ENCODE measurements at regions not wholly inside any gene's neighbourhood (a gene's known extent, or its start where the extent isn't known, plus 50 kb on each side); places are given as distances from the start of the nearest gene placed in this dataset.

GRCh38 chr19:27868007-27868406 is 1344.9 kb downstream of the UQCRFS1 start:
- TF ChIP-seq BHLHE40 (IDR thresholded peaks at IDR 0.05; ENCODE audit: low read depth, low read length): no peak
- TF ChIP-seq CTCF (IDR thresholded peaks at IDR 0.05): no peak
- no peak for TF ChIP-seq CBX2 (IDR thresholded peaks at IDR 0.05; ENCODE audit: borderline replicate concordance, low read depth)
- TF ChIP-seq REST (IDR thresholded peaks at IDR 0.05): no peak
- no peak for TF ChIP-seq RFX5 (IDR thresholded peaks at IDR 0.05)
- TF ChIP-seq POLR2A (IDR thresholded peaks at IDR 0.05; ENCODE audit: low read length): no peak
- TF ChIP-seq CHD2 (IDR thresholded peaks at IDR 0.05; ENCODE audit: low read length, partially characterized antibody): no peak
- no peak for TF ChIP-seq RAD21 (conservative IDR thresholded peaks at IDR 0.05 in 1 of 2, IDR thresholded peaks at IDR 0.05 in 1 of 2)

Data from A549 (cell line).